CD14-positive monocyte (primary cell): ENCODE measurements at regions not wholly inside any gene's neighbourhood (a gene's known extent, or its start where the extent isn't known, plus 50 kb on each side); places are given as distances from the start of the nearest gene placed in this dataset.
"Not testable (repeated sequence)": the region's sequence is repeated elsewhere in the genome, so short reads cannot be mapped to it uniquely, and the experiment has no call there.

Experiments
- DNase-seq, 3 donors: peaks; one replicate each; pipeline ENCODE4 v3.0.0-alpha.2; 2011 to 2022
- H2AFZ ChIP-seq: 2 replicates; pipeline ENCODE4 v1.6.0; 2012; ENCODE audit warnings: mild to moderate bottlenecking, low read depth, low read length, inconsistent platforms; ENCODE audit not compliant: insufficient read depth, poor library complexity, severe bottlenecking
- H3K27ac ChIP-seq, 2 donors: 1 replicate in 1 of 2; 2 replicates in 1 of 2; pipeline ENCODE4 v1.5.1; 2012 to 2013; ENCODE audit warnings: low read length in 2 of 2, control low read depth in 1 of 2, inconsistent platforms in 1 of 2, low read depth in 1 of 2, mild to moderate bottlenecking in 1 of 2
- H3K27me3 ChIP-seq, 2 donors: one replicate each; pipeline versions ENCODE4 v1.6.0 to v1.6.1; 2011 to 2013; ENCODE audit warnings: low read length in 2 of 2; ENCODE audit not compliant: control insufficient read depth in 2 of 2, insufficient read depth in 2 of 2
- H3K36me3 ChIP-seq, 2 donors: replicated peaks in 1 of 2; 1 replicate in 1 of 2; 2 replicates in 1 of 2; pipeline versions ENCODE4 v1.5.1 to v1.6.1; 2012 to 2013; ENCODE audit warnings: low read length in 2 of 2, control low read depth in 1 of 2, inconsistent platforms in 1 of 2, mild to moderate bottlenecking in 1 of 2; ENCODE audit not compliant: insufficient read depth in 2 of 2, control insufficient read depth in 1 of 2
- H3K4me1 ChIP-seq, 2 donors: 1 replicate in 1 of 2; 2 replicates in 1 of 2; pipeline versions ENCODE4 v1.5.1 to v1.6.1; 2012 to 2013; ENCODE audit warnings: low read length in 2 of 2, control low read depth in 1 of 2, inconsistent platforms in 1 of 2, mild to moderate bottlenecking in 1 of 2, moderate library complexity in 1 of 2; ENCODE audit not compliant: insufficient read depth in 2 of 2, control insufficient read depth in 1 of 2
- H3K4me2 ChIP-seq: replicated peaks from 2 replicates; pipeline ENCODE3; 2012; ENCODE audit warnings: low read length, moderate library complexity, mild to moderate bottlenecking; ENCODE audit not compliant: poor library complexity, severe bottlenecking; ENCODE audit errors: extremely low read depth
- H3K4me3 ChIP-seq, 3 experiments: fragments of 200-600 bp in 1 of 3; sonication (generic) in 1 of 3; replicated peaks in 1 of 3; 1 replicate in 2 of 3; 2 replicates in 1 of 3; pipeline ENCODE4 v1.5.1; 2011 to 2013; ENCODE audit warnings: low read length in 3 of 3, mild to moderate bottlenecking in 3 of 3, control low read depth in 2 of 3, low read depth in 2 of 3, inconsistent platforms in 1 of 3, moderate library complexity in 1 of 3
- H3K79me2 ChIP-seq: 2 replicates; pipeline ENCODE4 v1.6.0; 2012; ENCODE audit warnings: mild to moderate bottlenecking, control low read depth, inconsistent platforms, low read length, moderate library complexity; ENCODE audit not compliant: insufficient read depth
- H3K9ac ChIP-seq: 2 replicates; pipeline ENCODE4 v1.6.0; 2017; ENCODE audit warnings: low read length, mild to moderate bottlenecking; ENCODE audit not compliant: insufficient read depth, poor library complexity, severe bottlenecking
- H3K9me3 ChIP-seq, 2 donors: replicated peaks in 1 of 2; 1 replicate in 1 of 2; 2 replicates in 1 of 2; pipeline versions ENCODE4 v1.5.1 to v1.6.1; 2012 to 2013; ENCODE audit warnings: low read length in 2 of 2, control low read depth in 1 of 2; ENCODE audit not compliant: control insufficient read depth in 1 of 2, insufficient read depth in 1 of 2
- H4K20me1 ChIP-seq: 2 replicates; pipeline ENCODE4 v1.6.0; 2012; ENCODE audit warnings: mild to moderate bottlenecking, low read length, control low read depth, moderate library complexity; ENCODE audit not compliant: insufficient read depth
- H3K27ac Mint-ChIP-seq, 7 donors: one replicate each; pipeline ENCODE4 v1.8.0; 2020; ENCODE audit warnings: mild to moderate bottlenecking in 7 of 7, mixed read lengths in 7 of 7, moderate library complexity in 6 of 7, inconsistent platforms in 2 of 7
- H3K27me3 Mint-ChIP-seq, 3 donors: one replicate each; pipeline ENCODE4 v1.8.0; 2021 to 2022; ENCODE audit warnings: low read depth in 3 of 3, mild to moderate bottlenecking in 3 of 3, mixed read lengths in 3 of 3, moderate library complexity in 3 of 3, inconsistent platforms in 1 of 3
- H3K36me3 Mint-ChIP-seq, 2 donors: one replicate each; pipeline ENCODE4 v1.8.0; 2020; ENCODE audit warnings: mixed read lengths in 2 of 2, inconsistent platforms in 1 of 2, mild to moderate bottlenecking in 1 of 2
- H3K4me1 Mint-ChIP-seq: one replicate; pipeline ENCODE4 v1.8.0; 2020; ENCODE audit warnings: mild to moderate bottlenecking, mixed read lengths
- H3K4me3 Mint-ChIP-seq, 2 donors: one replicate each; pipeline ENCODE4 v1.8.0; 2020; ENCODE audit warnings: mild to moderate bottlenecking in 2 of 2, mixed read lengths in 2 of 2, moderate library complexity in 1 of 2
- H3K9me3 Mint-ChIP-seq, 7 donors: one replicate each; pipeline ENCODE4 v1.8.0; 2020 to 2022; ENCODE audit warnings: mixed read lengths in 7 of 7, mild to moderate bottlenecking in 6 of 7, moderate library complexity in 6 of 7, inconsistent platforms in 2 of 7
- whole genome bisulfite sequencing: methylation state at CpG from one replicate; pipeline ENCODE4 v1.1.5; 2013; ENCODE audit warnings: missing lambda C conversion rate; ENCODE audit not compliant: insufficient coverage; 5-methylcytosine and 5-hydroxymethylcytosine counted together
- intact Hi-C, 2 donors: fragments of 100-400 bp; cut with micrococcal nuclease; formaldehyde crosslinking; loops; one replicate each; pipeline versions ENCODE4 v1.15.0 to v1.15.1; 2023

DNA sequence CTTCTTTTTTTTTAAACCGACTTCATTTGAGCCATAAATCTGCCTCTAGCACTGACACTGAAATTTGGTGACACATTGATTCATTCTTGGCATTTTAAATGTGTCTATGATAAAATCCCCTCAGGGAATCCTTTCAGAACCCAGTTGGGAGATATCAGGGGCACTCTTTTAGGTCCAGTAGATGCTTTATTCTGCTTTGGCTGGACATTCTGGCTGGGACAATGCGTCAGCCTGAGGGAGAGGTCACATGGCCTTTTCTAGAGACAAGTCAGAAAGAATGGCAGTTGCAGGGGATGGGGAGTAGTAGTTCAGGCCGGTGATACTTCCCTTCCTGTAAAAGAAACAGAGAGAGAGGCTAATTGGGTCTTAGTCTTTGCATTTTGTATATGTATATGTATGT, 63.1 kb downstream of the TRIM43 start:
- H3K27me3 Mint-ChIP-seq, H3K36me3 Mint-ChIP-seq, H4K20me1 ChIP-seq, H3K4me3 ChIP-seq, H3K9me3 ChIP-seq, H3K27ac Mint-ChIP-seq, H3K4me1 Mint-ChIP-seq, H3K9ac ChIP-seq, H3K4me3 Mint-ChIP-seq, H2AFZ ChIP-seq, intact Hi-C loops, H3K36me3 ChIP-seq, H3K4me1 ChIP-seq, H3K27me3 ChIP-seq, H3K27ac ChIP-seq, H3K9me3 Mint-ChIP-seq, H3K4me2 ChIP-seq, DNase-seq, H3K79me2 ChIP-seq: not testable (repeated sequence)
- no CpG with 5 or more reads among the region's 3 CpGs for WGBS

- WGBS, result no CpG with 5 or more reads among the region's 1 CpG
- H3K9ac ChIP-seq, H3K27ac Mint-ChIP-seq, H3K4me2 ChIP-seq, intact Hi-C loops, H3K4me3 Mint-ChIP-seq, H3K9me3 ChIP-seq, H3K4me1 Mint-ChIP-seq, H3K36me3 ChIP-seq, DNase-seq, H3K79me2 ChIP-seq, H3K27me3 ChIP-seq, H3K36me3 Mint-ChIP-seq, H3K4me1 ChIP-seq, H3K27me3 Mint-ChIP-seq, H2AFZ ChIP-seq, H4K20me1 ChIP-seq, H3K4me3 ChIP-seq, H3K9me3 Mint-ChIP-seq, H3K27ac ChIP-seq: not testable (repeated sequence)
Measured at GRCh38 chr2:95656553-95656952, 64.8 kb downstream of the TRIM43 start.

- H3K4me3 ChIP-seq, H3K4me1 ChIP-seq, H3K27me3 ChIP-seq, H3K36me3 ChIP-seq, H3K36me3 Mint-ChIP-seq, H3K27me3 Mint-ChIP-seq, H3K79me2 ChIP-seq, H2AFZ ChIP-seq, H3K4me1 Mint-ChIP-seq, DNase-seq, H3K9ac ChIP-seq, H3K9me3 ChIP-seq, intact Hi-C loops, H3K27ac Mint-ChIP-seq, H4K20me1 ChIP-seq, H3K27ac ChIP-seq, H3K4me3 Mint-ChIP-seq, H3K4me2 ChIP-seq, H3K9me3 Mint-ChIP-seq: not testable (repeated sequence)
- 93% methylated on average over 1 of the region's 3 CpGs for WGBS
Measured at GRCh38 chr2:95657937-95658336, 66.1 kb downstream of the TRIM43 start.

DNA sequence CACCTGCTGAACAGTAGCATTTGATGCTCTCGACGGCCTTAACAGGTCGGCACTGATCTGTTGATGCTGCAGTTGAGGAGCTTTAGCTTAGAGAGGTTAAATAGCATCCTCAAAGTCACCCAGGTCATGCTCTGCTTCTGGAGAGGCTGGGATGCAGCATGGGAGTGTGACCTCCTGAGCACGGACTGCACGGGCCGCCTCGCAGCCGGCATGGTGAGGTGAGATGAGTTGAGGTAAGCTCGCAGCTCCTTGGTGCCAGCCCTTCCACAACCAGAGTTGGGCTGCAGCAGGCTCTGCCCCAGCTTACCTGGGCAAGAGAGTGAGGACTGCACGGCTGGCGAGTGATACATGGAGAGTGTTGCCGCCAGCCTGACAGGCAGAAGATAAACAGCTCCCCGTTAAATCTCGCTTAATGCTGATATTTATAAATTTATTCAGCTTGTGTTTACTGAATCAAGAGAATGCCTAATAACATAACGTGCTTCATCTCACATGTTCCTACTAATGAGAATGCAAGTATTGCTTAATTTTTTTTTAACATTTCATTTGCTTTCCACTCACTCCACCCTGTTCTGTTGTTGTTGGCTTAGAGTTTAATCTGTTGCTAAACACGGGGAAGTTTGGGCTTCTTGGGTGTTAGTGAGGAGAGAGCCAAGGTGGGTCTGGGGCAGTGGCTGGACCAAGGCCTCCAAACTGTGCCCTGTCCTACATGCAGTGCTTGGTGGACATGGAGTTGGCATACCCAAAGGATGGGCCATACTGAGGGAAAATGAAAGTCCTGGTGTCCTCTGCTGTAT, 69.2 kb downstream of the TRIM43 start:
- H3K4me1 ChIP-seq, H3K27ac Mint-ChIP-seq, H3K27me3 Mint-ChIP-seq, H3K79me2 ChIP-seq, H3K9me3 Mint-ChIP-seq, H3K4me3 ChIP-seq, H3K4me1 Mint-ChIP-seq, H3K36me3 ChIP-seq, H3K4me2 ChIP-seq, H4K20me1 ChIP-seq, H3K27ac ChIP-seq, DNase-seq, H3K9ac ChIP-seq, H3K27me3 ChIP-seq, intact Hi-C loops, H3K36me3 Mint-ChIP-seq, H3K9me3 ChIP-seq, H2AFZ ChIP-seq, H3K4me3 Mint-ChIP-seq: not testable (repeated sequence)
- WGBS, result 92% methylated on average over 7 of the region's 16 CpGs
